ENCODE measurements at regions not wholly inside any gene's neighbourhood (a gene's known extent, or its start where the extent isn't known, plus 50 kb on each side); places are given as distances from the start of the nearest gene placed in this dataset.
"Not testable (repeated sequence)": the region's sequence is repeated elsewhere in the genome, so short reads cannot be mapped to it uniquely, and the experiment has no call there.

- no peak overlapping the region for H3K27ac ChIP-seq (ENCODE audit: low read depth, low read length, poor library complexity, severe bottlenecking)
- H3K4me1 ChIP-seq (ENCODE audit: insufficient read depth, low read length, poor library complexity, severe bottlenecking) = no peaks in the 10 kb centered on the region
- no peak for TF ChIP-seq EZH2phosphoT487 (IDR thresholded peaks at IDR 0.05; ENCODE audit: borderline replicate concordance, low read depth, low read length)
- TF ChIP-seq, protein P1, sequence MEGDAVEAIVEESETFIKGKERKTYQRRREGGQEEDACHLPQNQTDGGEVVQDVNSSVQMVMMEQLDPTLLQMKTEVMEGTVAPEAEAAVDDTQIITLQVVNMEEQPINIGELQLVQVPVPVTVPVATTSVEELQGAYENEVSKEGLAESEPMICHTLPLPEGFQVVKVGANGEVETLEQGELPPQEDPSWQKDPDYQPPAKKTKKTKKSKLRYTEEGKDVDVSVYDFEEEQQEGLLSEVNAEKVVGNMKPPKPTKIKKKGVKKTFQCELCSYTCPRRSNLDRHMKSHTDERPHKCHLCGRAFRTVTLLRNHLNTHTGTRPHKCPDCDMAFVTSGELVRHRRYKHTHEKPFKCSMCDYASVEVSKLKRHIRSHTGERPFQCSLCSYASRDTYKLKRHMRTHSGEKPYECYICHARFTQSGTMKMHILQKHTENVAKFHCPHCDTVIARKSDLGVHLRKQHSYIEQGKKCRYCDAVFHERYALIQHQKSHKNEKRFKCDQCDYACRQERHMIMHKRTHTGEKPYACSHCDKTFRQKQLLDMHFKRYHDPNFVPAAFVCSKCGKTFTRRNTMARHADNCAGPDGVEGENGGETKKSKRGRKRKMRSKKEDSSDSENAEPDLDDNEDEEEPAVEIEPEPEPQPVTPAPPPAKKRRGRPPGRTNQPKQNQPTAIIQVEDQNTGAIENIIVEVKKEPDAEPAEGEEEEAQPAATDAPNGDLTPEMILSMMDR (conservative IDR thresholded peaks at IDR 0.05; ENCODE audit: low read length) = no peak
- H3K36me3 ChIP-seq (ENCODE audit: insufficient read depth, low read length) = no peaks in the 10 kb centered on the region
- no peak overlapping the region for H3K4me3 ChIP-seq (ENCODE audit: low read depth, low read length, poor library complexity, severe bottlenecking)
- BruUV-seq (replicated peaks) = no TSS peak
- DNase-seq (ENCODE audit: low spot score) = no peak
- H3K79me2 ChIP-seq (ENCODE audit: insufficient read depth, low read depth, low read length) = no peaks in the 10 kb centered on the region
- no peaks in the 10 kb centered on the region for H3K9me3 ChIP-seq (ENCODE audit: low read length)
- no peaks in the 10 kb centered on the region for H4K20me1 ChIP-seq (ENCODE audit: insufficient read depth, low read length)
- no peak overlapping the region for H3K4me2 ChIP-seq (ENCODE audit: low read length)
- intact Hi-C loops (cut with micrococcal nuclease; ENCODE audit: unreplicated experiment) = no loop called here
- H3K9me2 ChIP-seq (ENCODE audit: insufficient read depth, low read length) = no peaks in the 10 kb centered on the region
- H2AFZ ChIP-seq (ENCODE audit: low read length) = no peak overlapping the region
- ChIA-PET POLR2A (no interaction called here), CTCF (ENCODE audit: unreplicated experiment) (no interaction called here)
These were observed 512.7 kb upstream of the ZNF337 start for GRCh38 chr20:26209171-26209941.

DNA sequence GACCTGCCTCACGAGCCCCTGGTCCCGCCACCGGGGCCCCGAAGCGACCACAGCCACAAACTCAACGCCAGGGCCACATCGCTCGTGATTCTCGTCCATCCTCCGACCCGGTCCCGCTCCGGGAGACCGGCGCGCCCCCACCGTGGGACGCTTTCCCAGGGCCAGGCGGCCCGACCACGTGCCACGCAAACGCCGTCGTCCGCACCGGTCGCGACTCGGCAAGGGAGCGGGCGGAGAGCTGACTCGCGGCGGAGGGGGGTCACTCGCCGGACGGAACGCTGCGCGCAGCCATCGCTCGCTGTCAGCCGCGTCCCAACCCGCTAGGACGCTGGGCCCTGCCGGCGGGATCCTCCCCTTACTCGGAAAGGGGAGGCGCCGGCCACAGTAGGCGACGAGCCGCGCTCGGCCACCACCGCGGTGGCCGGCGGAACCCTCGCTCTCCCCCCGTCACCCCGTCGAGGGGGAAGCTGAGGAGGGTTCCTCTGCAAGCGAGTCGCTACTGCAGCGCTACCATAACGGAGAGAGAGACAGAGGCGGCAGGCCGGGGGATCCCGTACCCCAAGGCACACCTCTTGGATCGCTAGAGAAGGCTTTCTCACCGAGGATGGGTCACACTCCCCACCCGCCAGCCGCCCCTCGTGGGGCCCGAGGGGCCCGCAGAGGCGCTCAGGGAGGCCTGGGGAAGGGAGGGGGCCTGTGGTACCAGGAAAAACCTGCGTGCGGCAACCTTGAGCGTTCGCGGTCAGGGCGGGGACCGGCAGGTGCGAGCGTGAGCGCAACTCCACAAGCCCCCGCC lies 511.8 kb upstream of the ZNF337 start:
- no peak for DNase-seq (ENCODE audit: low spot score)
- Histone ChIP-seq H3K9me2 (ENCODE audit: insufficient read depth, low read length) (no peaks in the 10 kb centered on the region), H3K27ac (ENCODE audit: low read depth, low read length, poor library complexity, severe bottlenecking) (no peak overlapping the region), H3K9me3 (ENCODE audit: low read length) (no peaks in the 10 kb centered on the region), H3K79me2 (ENCODE audit: insufficient read depth, low read depth, low read length) (no peaks in the 10 kb centered on the region), H3K4me3 (ENCODE audit: low read depth, low read length, poor library complexity, severe bottlenecking) (no peak overlapping the region), H3K4me1 (ENCODE audit: insufficient read depth, low read length, poor library complexity, severe bottlenecking) (no peaks in the 10 kb centered on the region), H4K20me1 (ENCODE audit: insufficient read depth, low read length) (no peaks in the 10 kb centered on the region), H3K36me3 (ENCODE audit: insufficient read depth, low read length) (no peaks in the 10 kb centered on the region), H3K4me2 (ENCODE audit: low read length) (no peak overlapping the region), H2AFZ (ENCODE audit: low read length) (no peak overlapping the region)
- BruUV-seq (replicated peaks) = no TSS peak
- no peak for TF ChIP-seq EZH2phosphoT487 (IDR thresholded peaks at IDR 0.05; ENCODE audit: borderline replicate concordance, low read depth, low read length)
- TF ChIP-seq, protein P1 (conservative IDR thresholded peaks at IDR 0.05; ENCODE audit: low read length) = no peak
- ChIA-PET POLR2A (no interaction called here), CTCF (ENCODE audit: unreplicated experiment) (no interaction called here)
- intact Hi-C loops (cut with micrococcal nuclease; ENCODE audit: unreplicated experiment) = no loop called here

- H3K9me3 ChIP-seq (ENCODE audit: low read length); H3K4me2 ChIP-seq (ENCODE audit: low read length); H3K9me2 ChIP-seq (ENCODE audit: insufficient read depth, low read length); H3K79me2 ChIP-seq (ENCODE audit: insufficient read depth, low read depth, low read length); H3K4me1 ChIP-seq (ENCODE audit: insufficient read depth, low read length, poor library complexity, severe bottlenecking); H3K4me3 ChIP-seq (ENCODE audit: low read depth, low read length, poor library complexity, severe bottlenecking); H4K20me1 ChIP-seq (ENCODE audit: insufficient read depth, low read length); intact Hi-C loops (cut with micrococcal nuclease; ENCODE audit: unreplicated experiment); POLR2A ChIA-PET; H2AFZ ChIP-seq (ENCODE audit: low read length); CTCF ChIA-PET (ENCODE audit: unreplicated experiment); H3K27ac ChIP-seq (ENCODE audit: low read depth, low read length, poor library complexity, severe bottlenecking); DNase-seq (ENCODE audit: low spot score); H3K36me3 ChIP-seq (ENCODE audit: insufficient read depth, low read length); BruUV-seq (replicated peaks): not testable (repeated sequence)
These were observed 511.3 kb upstream of the ZNF337 start for GRCh38 chr20:26207967-26208295.
